ENCODE measurements at regions not wholly inside any gene's neighbourhood (a gene's known extent, or its start where the extent isn't known, plus 50 kb on each side); places are given as distances from the start of the nearest gene placed in this dataset.

DNA sequence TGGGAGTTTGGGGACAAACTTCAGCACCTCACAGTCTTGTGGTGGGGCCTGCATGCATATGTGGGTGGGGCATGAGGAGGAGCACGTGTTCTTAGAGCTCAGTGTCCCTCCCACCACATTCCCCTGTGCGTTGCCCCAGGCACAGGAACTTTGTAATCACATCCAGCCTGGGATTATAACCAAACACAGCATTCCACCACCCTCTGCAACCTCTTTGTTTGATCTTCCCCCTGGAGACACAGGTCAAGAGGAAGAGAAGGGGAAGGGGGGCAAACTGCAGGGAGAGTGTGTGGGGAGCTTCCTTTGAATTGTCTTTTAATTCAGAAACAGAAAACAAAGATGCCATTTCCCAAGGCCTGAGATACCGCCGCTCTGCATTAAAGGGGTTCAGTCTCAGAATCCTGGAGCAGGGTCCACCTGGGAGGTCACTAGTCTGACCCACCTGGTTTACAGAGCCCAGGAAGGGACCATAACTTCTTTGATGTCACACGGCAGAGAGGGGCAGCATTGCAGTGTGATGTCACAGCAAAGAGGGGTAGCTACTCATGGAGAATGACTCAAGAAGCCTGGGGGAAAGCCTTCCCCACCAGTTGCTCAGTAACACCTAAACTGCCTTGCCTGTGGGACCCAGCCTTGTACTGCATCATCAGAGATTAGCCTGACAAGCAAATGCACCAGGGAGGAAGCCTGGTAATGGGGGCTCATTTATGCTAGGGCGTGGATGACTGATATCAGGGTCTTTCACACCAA lies 106.3 kb upstream of the RNU6-1 start (continued):
- TF ChIP-seq SP1 (CRISPR knock-in tag; conservative IDR thresholded peaks at IDR 0.05) (0 out of 2 replicates have a peak, but pooled peaks have one; percentile 9), RELA (CRISPR knock-in tag; IDR thresholded peaks at IDR 0.05; ENCODE audit: borderline replicate concordance) (no peak), NR3C1 (CRISPR knock-in tag; conservative IDR thresholded peaks at IDR 0.05; ENCODE audit: low read depth) (no peak), JUN (CRISPR knock-in tag; IDR thresholded peaks at IDR 0.05) (no peak), ZNF263 (CRISPR knock-in tag; IDR thresholded peaks at IDR 0.05; ENCODE audit: low read depth) (no peak), ZBTB21 (CRISPR knock-in tag; IDR thresholded peaks at IDR 0.05; ENCODE audit: borderline replicate concordance) (0 out of 2 replicates have a peak, but pooled peaks have one; percentile 40), CBFB (CRISPR knock-in tag; IDR thresholded peaks at IDR 0.05; ENCODE audit: low read depth) (no peak), GABPB1 (CRISPR knock-in tag; IDR thresholded peaks at IDR 0.05) (peak; percentile 55; the same call in 1 of the 2 replicates), TEAD4 (CRISPR knock-in tag; IDR thresholded peaks at IDR 0.05) (no peak), FOXP1 (CRISPR knock-in tag; IDR thresholded peaks at IDR 0.05; ENCODE audit: borderline replicate concordance) (no peak), IRF2 (CRISPR knock-in tag; IDR thresholded peaks at IDR 0.05; ENCODE audit: borderline replicate concordance, low read depth) (no peak), NR1H2 (CRISPR knock-in tag; IDR thresholded peaks at IDR 0.05) (no peak), ZNF416 (CRISPR knock-in tag; IDR thresholded peaks at IDR 0.05) (no peak), NFYB (CRISPR knock-in tag; conservative IDR thresholded peaks at IDR 0.05; ENCODE audit: low read depth) (no peak), TP53 (CRISPR knock-in tag; IDR thresholded peaks at IDR 0.05) (no peak), JAZF1 (CRISPR knock-in tag; IDR thresholded peaks at IDR 0.05) (no peak), SMAD3 (CRISPR knock-in tag; IDR thresholded peaks at IDR 0.05; ENCODE audit: borderline replicate concordance) (0 out of 2 replicates have a peak, but pooled peaks have one; percentile 52)
- TF ChIP-seq, protein P1, sequence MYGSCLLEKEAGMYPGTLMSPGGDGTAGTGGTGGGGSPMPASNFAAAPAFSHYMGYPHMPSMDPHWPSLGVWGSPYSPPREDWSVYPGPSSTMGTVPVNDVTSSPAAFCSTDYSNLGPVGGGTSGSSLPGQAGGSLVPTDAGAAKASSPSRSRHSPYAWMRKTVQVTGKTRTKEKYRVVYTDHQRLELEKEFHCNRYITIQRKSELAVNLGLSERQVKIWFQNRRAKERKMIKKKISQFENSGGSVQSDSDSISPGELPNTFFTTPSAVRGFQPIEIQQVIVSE (CRISPR knock-in tag; IDR thresholded peaks at IDR 0.05; ENCODE audit: borderline replicate concordance) = no peak
- TF ChIP-seq, protein P2, sequence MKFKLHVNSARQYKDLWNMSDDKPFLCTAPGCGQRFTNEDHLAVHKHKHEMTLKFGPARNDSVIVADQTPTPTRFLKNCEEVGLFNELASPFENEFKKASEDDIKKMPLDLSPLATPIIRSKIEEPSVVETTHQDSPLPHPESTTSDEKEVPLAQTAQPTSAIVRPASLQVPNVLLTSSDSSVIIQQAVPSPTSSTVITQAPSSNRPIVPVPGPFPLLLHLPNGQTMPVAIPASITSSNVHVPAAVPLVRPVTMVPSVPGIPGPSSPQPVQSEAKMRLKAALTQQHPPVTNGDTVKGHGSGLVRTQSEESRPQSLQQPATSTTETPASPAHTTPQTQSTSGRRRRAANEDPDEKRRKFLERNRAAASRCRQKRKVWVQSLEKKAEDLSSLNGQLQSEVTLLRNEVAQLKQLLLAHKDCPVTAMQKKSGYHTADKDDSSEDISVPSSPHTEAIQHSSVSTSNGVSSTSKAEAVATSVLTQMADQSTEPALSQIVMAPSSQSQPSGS (CRISPR knock-in tag; IDR thresholded peaks at IDR 0.05; ENCODE audit: borderline replicate concordance, low read depth) = no peak
- TF ChIP-seq, protein P3, sequence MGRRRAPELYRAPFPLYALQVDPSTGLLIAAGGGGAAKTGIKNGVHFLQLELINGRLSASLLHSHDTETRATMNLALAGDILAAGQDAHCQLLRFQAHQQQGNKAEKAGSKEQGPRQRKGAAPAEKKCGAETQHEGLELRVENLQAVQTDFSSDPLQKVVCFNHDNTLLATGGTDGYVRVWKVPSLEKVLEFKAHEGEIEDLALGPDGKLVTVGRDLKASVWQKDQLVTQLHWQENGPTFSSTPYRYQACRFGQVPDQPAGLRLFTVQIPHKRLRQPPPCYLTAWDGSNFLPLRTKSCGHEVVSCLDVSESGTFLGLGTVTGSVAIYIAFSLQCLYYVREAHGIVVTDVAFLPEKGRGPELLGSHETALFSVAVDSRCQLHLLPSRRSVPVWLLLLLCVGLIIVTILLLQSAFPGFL (CRISPR knock-in tag; IDR thresholded peaks at IDR 0.05; ENCODE audit: borderline replicate concordance) = no peak
- TF ChIP-seq, protein P4, sequence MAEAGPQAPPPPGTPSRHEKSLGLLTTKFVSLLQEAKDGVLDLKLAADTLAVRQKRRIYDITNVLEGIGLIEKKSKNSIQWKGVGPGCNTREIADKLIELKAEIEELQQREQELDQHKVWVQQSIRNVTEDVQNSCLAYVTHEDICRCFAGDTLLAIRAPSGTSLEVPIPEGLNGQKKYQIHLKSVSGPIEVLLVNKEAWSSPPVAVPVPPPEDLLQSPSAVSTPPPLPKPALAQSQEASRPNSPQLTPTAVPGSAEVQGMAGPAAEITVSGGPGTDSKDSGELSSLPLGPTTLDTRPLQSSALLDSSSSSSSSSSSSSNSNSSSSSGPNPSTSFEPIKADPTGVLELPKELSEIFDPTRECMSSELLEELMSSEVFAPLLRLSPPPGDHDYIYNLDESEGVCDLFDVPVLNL (CRISPR knock-in tag; IDR thresholded peaks at IDR 0.05; ENCODE audit: borderline replicate concordance, low read depth) = no peak
- TF ChIP-seq, protein P5, sequence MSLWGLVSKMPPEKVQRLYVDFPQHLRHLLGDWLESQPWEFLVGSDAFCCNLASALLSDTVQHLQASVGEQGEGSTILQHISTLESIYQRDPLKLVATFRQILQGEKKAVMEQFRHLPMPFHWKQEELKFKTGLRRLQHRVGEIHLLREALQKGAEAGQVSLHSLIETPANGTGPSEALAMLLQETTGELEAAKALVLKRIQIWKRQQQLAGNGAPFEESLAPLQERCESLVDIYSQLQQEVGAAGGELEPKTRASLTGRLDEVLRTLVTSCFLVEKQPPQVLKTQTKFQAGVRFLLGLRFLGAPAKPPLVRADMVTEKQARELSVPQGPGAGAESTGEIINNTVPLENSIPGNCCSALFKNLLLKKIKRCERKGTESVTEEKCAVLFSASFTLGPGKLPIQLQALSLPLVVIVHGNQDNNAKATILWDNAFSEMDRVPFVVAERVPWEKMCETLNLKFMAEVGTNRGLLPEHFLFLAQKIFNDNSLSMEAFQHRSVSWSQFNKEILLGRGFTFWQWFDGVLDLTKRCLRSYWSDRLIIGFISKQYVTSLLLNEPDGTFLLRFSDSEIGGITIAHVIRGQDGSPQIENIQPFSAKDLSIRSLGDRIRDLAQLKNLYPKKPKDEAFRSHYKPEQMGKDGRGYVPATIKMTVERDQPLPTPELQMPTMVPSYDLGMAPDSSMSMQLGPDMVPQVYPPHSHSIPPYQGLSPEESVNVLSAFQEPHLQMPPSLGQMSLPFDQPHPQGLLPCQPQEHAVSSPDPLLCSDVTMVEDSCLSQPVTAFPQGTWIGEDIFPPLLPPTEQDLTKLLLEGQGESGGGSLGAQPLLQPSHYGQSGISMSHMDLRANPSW (CRISPR knock-in tag; conservative IDR thresholded peaks at IDR 0.05; ENCODE audit: low read depth) = no peak
- TF ChIP-seq, protein P6, sequence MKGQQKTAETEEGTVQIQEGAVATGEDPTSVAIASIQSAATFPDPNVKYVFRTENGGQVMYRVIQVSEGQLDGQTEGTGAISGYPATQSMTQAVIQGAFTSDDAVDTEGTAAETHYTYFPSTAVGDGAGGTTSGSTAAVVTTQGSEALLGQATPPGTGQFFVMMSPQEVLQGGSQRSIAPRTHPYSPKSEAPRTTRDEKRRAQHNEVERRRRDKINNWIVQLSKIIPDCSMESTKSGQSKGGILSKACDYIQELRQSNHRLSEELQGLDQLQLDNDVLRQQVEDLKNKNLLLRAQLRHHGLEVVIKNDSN (CRISPR knock-in tag; IDR thresholded peaks at IDR 0.05) = 0 out of 2 replicates have a peak, but pooled peaks have one; percentile 45
- TF ChIP-seq, protein P7, sequence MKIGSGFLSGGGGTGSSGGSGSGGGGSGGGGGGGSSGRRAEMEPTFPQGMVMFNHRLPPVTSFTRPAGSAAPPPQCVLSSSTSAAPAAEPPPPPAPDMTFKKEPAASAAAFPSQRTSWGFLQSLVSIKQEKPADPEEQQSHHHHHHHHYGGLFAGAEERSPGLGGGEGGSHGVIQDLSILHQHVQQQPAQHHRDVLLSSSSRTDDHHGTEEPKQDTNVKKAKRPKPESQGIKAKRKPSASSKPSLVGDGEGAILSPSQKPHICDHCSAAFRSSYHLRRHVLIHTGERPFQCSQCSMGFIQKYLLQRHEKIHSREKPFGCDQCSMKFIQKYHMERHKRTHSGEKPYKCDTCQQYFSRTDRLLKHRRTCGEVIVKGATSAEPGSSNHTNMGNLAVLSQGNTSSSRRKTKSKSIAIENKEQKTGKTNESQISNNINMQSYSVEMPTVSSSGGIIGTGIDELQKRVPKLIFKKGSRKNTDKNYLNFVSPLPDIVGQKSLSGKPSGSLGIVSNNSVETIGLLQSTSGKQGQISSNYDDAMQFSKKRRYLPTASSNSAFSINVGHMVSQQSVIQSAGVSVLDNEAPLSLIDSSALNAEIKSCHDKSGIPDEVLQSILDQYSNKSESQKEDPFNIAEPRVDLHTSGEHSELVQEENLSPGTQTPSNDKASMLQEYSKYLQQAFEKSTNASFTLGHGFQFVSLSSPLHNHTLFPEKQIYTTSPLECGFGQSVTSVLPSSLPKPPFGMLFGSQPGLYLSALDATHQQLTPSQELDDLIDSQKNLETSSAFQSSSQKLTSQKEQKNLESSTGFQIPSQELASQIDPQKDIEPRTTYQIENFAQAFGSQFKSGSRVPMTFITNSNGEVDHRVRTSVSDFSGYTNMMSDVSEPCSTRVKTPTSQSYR (CRISPR knock-in tag; IDR thresholded peaks at IDR 0.05) = no peak

Data from WTC11 (cell line).